Nephron (organoid): ENCODE measurements at regions not wholly inside any gene's neighbourhood (a gene's known extent, or its start where the extent isn't known, plus 50 kb on each side); places are given as distances from the start of the nearest gene placed in this dataset.
A peak's percentile ranks its signal among the peaks of the same experiment; 100 is the strongest.

Experiments used
- H3K27ac Mint-ChIP-seq, 3 experiments: 2 replicates each; pipeline ENCODE4 v1.8.0; 2020; ENCODE audit warnings: mixed read lengths in 3 of 3, mild to moderate bottlenecking in 2 of 3, moderate library complexity in 1 of 3
- H3K27me3 Mint-ChIP-seq: 2 replicates; pipeline ENCODE4 v1.8.0; 2021; ENCODE audit warnings: low read depth, mild to moderate bottlenecking, moderate library complexity, mixed read lengths
- H3K36me3 Mint-ChIP-seq: 2 replicates; pipeline ENCODE4 v1.8.0; 2020; ENCODE audit warnings: low read depth, mixed read lengths
- H3K4me1 Mint-ChIP-seq: 2 replicates; pipeline ENCODE4 v1.8.0; 2020; ENCODE audit warnings: mixed read lengths
- H3K4me3 Mint-ChIP-seq, 3 experiments: 2 replicates each; pipeline ENCODE4 v1.8.0; 2020; ENCODE audit warnings: mild to moderate bottlenecking in 3 of 3, mixed read lengths in 3 of 3, moderate library complexity in 2 of 3
- H3K9me3 Mint-ChIP-seq: 2 replicates; pipeline ENCODE4 v1.8.0; 2020; ENCODE audit warnings: mixed read lengths
- CTCF ChIP-seq, 3 experiments: fragments of 200-600 bp; sonication (generic); IDR thresholded peaks; one replicate each; pipeline ENCODE4 v1.5.0; 2021; ENCODE audit warnings: antibody characterized with exemption in 3 of 3; ENCODE audit not compliant: unreplicated experiment in 3 of 3

DNA sequence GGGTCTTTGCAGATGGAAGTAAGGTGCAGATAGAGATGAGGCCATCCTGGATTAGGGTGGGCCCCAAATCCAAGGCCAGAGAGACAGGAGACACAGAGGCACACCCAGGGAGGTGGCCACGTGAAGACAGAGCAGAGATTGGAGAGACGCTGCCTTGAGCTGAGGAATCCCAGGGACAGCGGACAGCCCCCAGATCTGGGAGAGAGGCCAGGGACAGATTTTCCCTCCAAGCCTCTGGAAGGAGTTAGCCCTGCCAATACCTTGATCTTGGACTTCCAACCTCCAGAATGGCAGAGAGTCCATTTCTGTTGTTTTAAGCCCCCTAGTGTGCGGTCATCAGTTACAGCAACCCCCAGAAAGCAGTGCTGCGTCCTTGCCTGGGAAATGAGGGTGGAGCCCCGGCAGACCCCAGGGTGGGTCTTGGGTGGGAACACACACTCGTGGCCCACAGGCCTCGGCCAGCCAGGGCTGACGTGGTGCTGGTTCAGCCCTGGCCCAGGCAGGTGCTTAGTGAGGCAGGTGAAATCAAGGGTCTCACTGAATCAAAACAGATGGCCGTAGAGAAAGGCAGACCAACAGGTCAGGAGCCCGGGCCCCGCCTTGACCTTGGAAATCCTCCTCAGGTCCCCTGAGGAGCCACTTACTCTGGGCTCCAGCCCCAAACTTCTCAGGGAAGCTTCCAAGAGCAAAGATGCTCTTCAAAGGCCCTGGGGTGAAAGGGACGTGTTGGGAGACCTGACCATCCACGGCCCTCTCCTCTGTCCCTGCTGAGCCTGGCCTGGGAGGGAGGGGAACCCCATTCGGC lies 169.3 kb downstream of the RBFOX3 start:
- no peak for TF ChIP-seq CTCF (IDR thresholded peaks at IDR 0.05; ENCODE audit: unreplicated experiment in 3 of 3)
- Mint-ChIP-seq H3K27me3 (peaks cover 32% of the 10 kb centered on the region), H3K9me3 (no peaks in the 10 kb centered on the region), H3K27ac (peak overlapping the region in 1 of 3 experiments; percentile 38), H3K4me1 (peaks cover 32% of the 10 kb centered on the region), H3K4me3 (no peak overlapping the region), H3K36me3 (no peaks in the 10 kb centered on the region)

- TF ChIP-seq CTCF (IDR thresholded peaks at IDR 0.05; ENCODE audit: unreplicated experiment in 3 of 3): no peak
- H3K4me1 Mint-ChIP-seq: peaks cover 41% of the 10 kb centered on the region
Measured at GRCh38 chr17:79440251-79440650, 170.6 kb downstream of the RBFOX3 start.

DNA sequence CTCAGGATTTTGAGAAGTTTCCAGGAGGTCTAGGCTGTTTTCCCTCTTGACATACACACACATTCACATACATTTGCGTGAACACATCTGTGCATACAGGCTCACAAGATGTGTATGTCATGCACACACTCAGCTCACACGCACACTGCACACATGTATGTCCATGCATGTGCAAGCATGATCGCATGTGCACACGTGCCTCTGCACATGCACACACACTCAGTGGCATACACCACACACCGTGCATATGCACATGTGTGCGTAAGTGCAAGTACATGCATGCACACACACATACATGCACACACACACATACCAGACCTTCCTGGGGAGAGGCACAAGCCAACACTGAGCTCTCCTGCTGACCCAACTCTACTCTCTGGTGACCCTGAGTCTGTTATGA lies 171.4 kb downstream of the RBFOX3 start:
- no peaks in the 10 kb centered on the region for H3K36me3 Mint-ChIP-seq
- no peaks in the 10 kb centered on the region for H3K9me3 Mint-ChIP-seq
- peaks cover 41% of the 10 kb centered on the region for H3K4me1 Mint-ChIP-seq
- TF ChIP-seq CTCF (IDR thresholded peaks at IDR 0.05; ENCODE audit: unreplicated experiment in 3 of 3): no peak
- peaks cover 48% of the 10 kb centered on the region for H3K27me3 Mint-ChIP-seq
- no peak overlapping the region for H3K27ac Mint-ChIP-seq
- H3K4me3 Mint-ChIP-seq: no peak overlapping the region

More at GRCh38 chr17:79440251-79440650, 170.6 kb downstream of the RBFOX3 start:
- no peak overlapping the region for H3K4me3 Mint-ChIP-seq
- no peaks in the 10 kb centered on the region for H3K36me3 Mint-ChIP-seq
- H3K27me3 Mint-ChIP-seq: peaks cover 40% of the 10 kb centered on the region
- H3K9me3 Mint-ChIP-seq: no peaks in the 10 kb centered on the region
- H3K27ac Mint-ChIP-seq: no peak overlapping the region

DNA sequence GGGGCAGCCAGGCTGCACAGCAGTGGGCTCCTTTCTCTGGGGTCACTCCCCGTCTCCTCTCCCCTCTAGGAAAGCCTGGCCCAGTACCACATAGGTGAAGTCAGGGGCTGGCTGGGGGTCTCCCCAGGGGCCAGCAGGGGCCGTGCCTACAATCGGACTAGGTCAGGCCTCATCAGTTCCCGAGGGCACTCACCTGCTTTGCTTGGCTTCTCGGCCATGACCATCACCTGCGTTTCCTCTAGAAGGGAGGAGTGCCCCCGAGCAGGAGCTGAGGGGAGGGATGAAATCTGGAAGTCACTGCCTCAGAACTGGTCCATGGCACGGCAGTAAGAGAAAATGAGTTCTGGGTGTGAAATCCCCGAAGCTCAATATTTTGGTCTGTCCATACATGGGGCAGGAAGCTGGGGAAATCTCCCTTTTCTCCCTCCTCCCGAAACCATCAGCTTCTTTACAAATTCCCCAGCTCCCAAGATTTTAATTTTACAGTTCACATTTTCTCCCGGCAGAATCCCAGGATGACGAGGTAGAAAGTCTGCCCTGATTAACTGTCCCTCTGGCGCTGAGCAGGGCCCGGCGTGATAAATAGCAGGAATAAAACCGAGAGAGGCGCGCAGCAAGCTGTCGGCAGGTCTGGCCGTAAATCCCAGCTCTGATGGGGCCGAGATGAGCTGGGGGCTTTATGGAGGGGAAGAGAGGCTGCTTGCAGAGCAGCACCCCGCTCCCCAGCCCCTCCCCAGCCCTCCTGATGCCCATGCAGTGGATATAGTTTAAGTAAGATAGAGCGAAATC lies 172.1 kb downstream of the RBFOX3 start:
- H3K36me3 Mint-ChIP-seq: no peaks in the 10 kb centered on the region
- H3K27me3 Mint-ChIP-seq: peaks cover 53% of the 10 kb centered on the region
- H3K4me1 Mint-ChIP-seq: peaks cover 41% of the 10 kb centered on the region
- H3K4me3 Mint-ChIP-seq: no peak overlapping the region
- no peak for TF ChIP-seq CTCF (IDR thresholded peaks at IDR 0.05; ENCODE audit: unreplicated experiment in 3 of 3)
- no peak overlapping the region for H3K27ac Mint-ChIP-seq
- peaks cover 2% of the 10 kb centered on the region for H3K9me3 Mint-ChIP-seq

- Mint-ChIP-seq H3K27ac (no peak overlapping the region), H3K9me3 (peaks cover 2% of the 10 kb centered on the region), H3K4me1 (peaks cover 41% of the 10 kb centered on the region), H3K4me3 (no peak overlapping the region), H3K27me3 (peaks cover 52% of the 10 kb centered on the region), H3K36me3 (no peaks in the 10 kb centered on the region)
- no peak for TF ChIP-seq CTCF (IDR thresholded peaks at IDR 0.05; ENCODE audit: unreplicated experiment in 3 of 3)
Measured at GRCh38 chr17:79438058-79438457, 172.8 kb downstream of the RBFOX3 start.
